SK-N-SH treated with all-trans-retinoic acid at 6 μM for 48 hours (cell line): ENCODE measurements at regions not wholly inside any gene's neighbourhood (a gene's known extent, or its start where the extent isn't known, plus 50 kb on each side); places are given as distances from the start of the nearest gene placed in this dataset.

Source experiments
- ATAC-seq: fragments of 200-7000 bp; cut with Tn5 transposase; 3 replicates; pipeline ENCODE4 v1.9.1; 2020; ENCODE audit warnings: mild to moderate bottlenecking, moderate library complexity
- BACH2 ChIP-seq: fragments of 250-450 bp; sonication (Bioruptor Pico); IDR thresholded peaks from 2 replicates; pipeline ENCODE4 v1.9.0; 2021; ENCODE audit warnings: mild to moderate bottlenecking, borderline replicate concordance
- CREB5 ChIP-seq: fragments of 250-450 bp; sonication (Bioruptor Pico); IDR thresholded peaks from 2 replicates; pipeline ENCODE4 v1.5.1; 2020; ENCODE audit warnings: low read depth, mild to moderate bottlenecking, moderate library complexity
- CSDC2 ChIP-seq: fragments of 250-450 bp; sonication (Bioruptor Pico); IDR thresholded peaks from 2 replicates; pipeline ENCODE4 v1.5.0; 2020; ENCODE audit warnings: mild to moderate bottlenecking, moderate library complexity
- ESRRG ChIP-seq: fragments of 250-450 bp; sonication (Bioruptor Pico); IDR thresholded peaks from 2 replicates; pipeline ENCODE4 v1.6.1; 2021; ENCODE audit warnings: mild to moderate bottlenecking
- GLIS3 ChIP-seq: fragments of 250-450 bp; sonication (Bioruptor Pico); IDR thresholded peaks from 2 replicates; pipeline ENCODE4 v1.5.0; 2020; ENCODE audit warnings: mild to moderate bottlenecking, moderate library complexity
- ISL1 ChIP-seq: fragments of 250-450 bp; sonication (Bioruptor Pico); IDR thresholded peaks from 2 replicates; pipeline ENCODE4 v2.1.2; 2022; ENCODE audit warnings: mild to moderate bottlenecking, moderate library complexity
- PATZ1 ChIP-seq: fragments of 250-450 bp; sonication (Bioruptor Pico); IDR thresholded peaks from 2 replicates; pipeline ENCODE4 v1.8.0; 2020; ENCODE audit warnings: mild to moderate bottlenecking, moderate library complexity, borderline replicate concordance
- POU6F1 ChIP-seq: fragments of 250-450 bp; sonication (Bioruptor Pico); IDR thresholded peaks from 2 replicates; pipeline ENCODE4 v1.8.0; 2021; ENCODE audit warnings: low read depth, mild to moderate bottlenecking, moderate library complexity, borderline replicate concordance
- PPARA ChIP-seq: fragments of 250-450 bp; sonication (Bioruptor Pico); IDR thresholded peaks from 2 replicates; pipeline ENCODE4 v1.5.0; 2020; ENCODE audit warnings: mild to moderate bottlenecking, borderline replicate concordance
- RARB ChIP-seq: fragments of 250-450 bp; sonication (Bioruptor Pico); IDR thresholded peaks from 2 replicates; pipeline ENCODE4 v1.8.0; 2021; ENCODE audit warnings: mild to moderate bottlenecking, moderate library complexity
- SNAI2 ChIP-seq: fragments of 250-450 bp; sonication (Bioruptor Pico); IDR thresholded peaks from 2 replicates; pipeline ENCODE4 v1.5.0; 2020; ENCODE audit warnings: mild to moderate bottlenecking, moderate library complexity
- TCF4 ChIP-seq: fragments of 250-450 bp; sonication (Bioruptor Pico); IDR thresholded peaks from 2 replicates; pipeline ENCODE4 v1.8.0; 2021; ENCODE audit warnings: mild to moderate bottlenecking, moderate library complexity, borderline replicate concordance
- TOX ChIP-seq: fragments of 250-450 bp; sonication (Bioruptor Pico); IDR thresholded peaks from 2 replicates; pipeline ENCODE4 v1.8.0; 2021; ENCODE audit warnings: mild to moderate bottlenecking, moderate library complexity, borderline replicate concordance
- ZC3H10 ChIP-seq: fragments of 250-450 bp; sonication (Bioruptor Pico); IDR thresholded peaks from 2 replicates; pipeline ENCODE4 v1.5.1; 2021; ENCODE audit warnings: mild to moderate bottlenecking, moderate library complexity
- ZFP3 ChIP-seq: fragments of 250-450 bp; sonication (Bioruptor Pico); IDR thresholded peaks from 2 replicates; pipeline ENCODE4 v1.5.0; 2020; ENCODE audit warnings: mild to moderate bottlenecking, moderate library complexity
- ZFP30 ChIP-seq: fragments of 450-650 bp; formaldehyde crosslinking; IDR thresholded peaks from 2 replicates; pipeline ENCODE4 v1.5.0; 2022; ENCODE audit warnings: mild to moderate bottlenecking, moderate library complexity
- ZNF565 ChIP-seq: fragments of 450-650 bp; formaldehyde crosslinking; conservative IDR thresholded peaks from 2 replicates; pipeline ENCODE4 v1.5.0; 2020; ENCODE audit warnings: low read depth, mild to moderate bottlenecking, moderate library complexity
- ZNF70 ChIP-seq: fragments of 450-650 bp; formaldehyde crosslinking; IDR thresholded peaks from 2 replicates; pipeline ENCODE4 v1.5.0; 2020; ENCODE audit warnings: mild to moderate bottlenecking, moderate library complexity
- ZNF8 ChIP-seq: fragments of 450-650 bp; formaldehyde crosslinking; IDR thresholded peaks from 2 replicates; pipeline ENCODE4 v1.5.0; 2020; ENCODE audit warnings: mild to moderate bottlenecking, moderate library complexity
- TF ChIP-seq, protein P1 (sequence below): fragments of 250-450 bp; sonication (Bioruptor Pico); IDR thresholded peaks from 2 replicates; pipeline ENCODE4 v1.5.1; 2021; ENCODE audit warnings: mild to moderate bottlenecking, moderate library complexity
- TF ChIP-seq, protein P2 (sequence below): fragments of 250-450 bp; sonication (Bioruptor Pico); IDR thresholded peaks from 2 replicates; pipeline ENCODE4 v1.5.0; 2020; ENCODE audit warnings: mild to moderate bottlenecking, moderate library complexity

DNA sequence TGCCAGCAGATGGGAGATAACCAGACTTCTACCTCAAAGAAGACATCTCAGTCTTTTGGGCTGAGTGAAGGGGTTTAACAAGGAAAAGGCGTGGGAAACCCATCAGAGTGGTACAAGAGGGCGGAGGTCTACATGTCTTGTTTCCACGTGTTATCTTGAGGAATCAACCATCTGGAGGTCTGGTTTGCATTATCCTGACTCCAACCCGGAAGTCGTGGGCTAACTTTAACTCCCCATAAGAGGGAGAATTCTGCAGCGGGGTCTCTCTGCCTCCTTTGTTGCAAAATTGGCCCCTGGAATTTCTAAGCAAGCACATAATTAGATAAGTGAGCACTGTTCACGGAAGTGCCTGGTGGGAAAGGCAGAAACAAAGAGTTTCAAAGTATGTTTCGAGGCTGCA, 398.7 kb upstream of the C16orf82 start:
- no peak for ATAC-seq

GRCh38 chr16:26672206-26672605, 394.5 kb upstream of the C16orf82 start:
- no peak for ATAC-seq
- TF ChIP-seq POU6F1 (CRISPR knock-in tag) (no peak), TCF4 (CRISPR knock-in tag) (no peak), PPARA (CRISPR knock-in tag) (no peak), ESRRG (CRISPR knock-in tag) (no peak), TOX (CRISPR knock-in tag) (no peak), ZNF8 (CRISPR knock-in tag) (no peak), CREB5 (no peak), GLIS3 (CRISPR knock-in tag) (no peak), RARB (CRISPR knock-in tag) (no peak), ZFP30 (CRISPR knock-in tag) (no peak), ISL1 (CRISPR knock-in tag) (no peak), SNAI2 (no peak), BACH2 (CRISPR knock-in tag) (no peak), ZC3H10 (no peak)
- TF ChIP-seq, protein P1, sequence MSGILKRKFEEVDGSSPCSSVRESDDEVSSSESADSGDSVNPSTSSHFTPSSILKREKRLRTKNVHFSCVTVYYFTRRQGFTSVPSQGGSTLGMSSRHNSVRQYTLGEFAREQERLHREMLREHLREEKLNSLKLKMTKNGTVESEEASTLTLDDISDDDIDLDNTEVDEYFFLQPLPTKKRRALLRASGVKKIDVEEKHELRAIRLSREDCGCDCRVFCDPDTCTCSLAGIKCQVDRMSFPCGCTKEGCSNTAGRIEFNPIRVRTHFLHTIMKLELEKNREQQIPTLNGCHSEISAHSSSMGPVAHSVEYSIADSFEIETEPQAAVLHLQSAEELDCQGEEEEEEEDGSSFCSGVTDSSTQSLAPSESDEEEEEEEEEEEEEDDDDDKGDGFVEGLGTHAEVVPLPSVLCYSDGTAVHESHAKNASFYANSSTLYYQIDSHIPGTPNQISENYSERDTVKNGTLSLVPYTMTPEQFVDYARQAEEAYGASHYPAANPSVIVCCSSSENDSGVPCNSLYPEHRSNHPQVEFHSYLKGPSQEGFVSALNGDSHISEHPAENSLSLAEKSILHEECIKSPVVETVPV (CRISPR knock-in tag) = no peak
- TF ChIP-seq, protein P2, sequence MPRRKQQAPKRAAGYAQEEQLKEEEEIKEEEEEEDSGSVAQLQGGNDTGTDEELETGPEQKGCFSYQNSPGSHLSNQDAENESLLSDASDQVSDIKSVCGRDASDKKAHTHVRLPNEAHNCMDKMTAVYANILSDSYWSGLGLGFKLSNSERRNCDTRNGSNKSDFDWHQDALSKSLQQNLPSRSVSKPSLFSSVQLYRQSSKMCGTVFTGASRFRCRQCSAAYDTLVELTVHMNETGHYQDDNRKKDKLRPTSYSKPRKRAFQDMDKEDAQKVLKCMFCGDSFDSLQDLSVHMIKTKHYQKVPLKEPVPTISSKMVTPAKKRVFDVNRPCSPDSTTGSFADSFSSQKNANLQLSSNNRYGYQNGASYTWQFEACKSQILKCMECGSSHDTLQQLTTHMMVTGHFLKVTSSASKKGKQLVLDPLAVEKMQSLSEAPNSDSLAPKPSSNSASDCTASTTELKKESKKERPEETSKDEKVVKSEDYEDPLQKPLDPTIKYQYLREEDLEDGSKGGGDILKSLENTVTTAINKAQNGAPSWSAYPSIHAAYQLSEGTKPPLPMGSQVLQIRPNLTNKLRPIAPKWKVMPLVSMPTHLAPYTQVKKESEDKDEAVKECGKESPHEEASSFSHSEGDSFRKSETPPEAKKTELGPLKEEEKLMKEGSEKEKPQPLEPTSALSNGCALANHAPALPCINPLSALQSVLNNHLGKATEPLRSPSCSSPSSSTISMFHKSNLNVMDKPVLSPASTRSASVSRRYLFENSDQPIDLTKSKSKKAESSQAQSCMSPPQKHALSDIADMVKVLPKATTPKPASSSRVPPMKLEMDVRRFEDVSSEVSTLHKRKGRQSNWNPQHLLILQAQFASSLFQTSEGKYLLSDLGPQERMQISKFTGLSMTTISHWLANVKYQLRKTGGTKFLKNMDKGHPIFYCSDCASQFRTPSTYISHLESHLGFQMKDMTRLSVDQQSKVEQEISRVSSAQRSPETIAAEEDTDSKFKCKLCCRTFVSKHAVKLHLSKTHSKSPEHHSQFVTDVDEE (CRISPR knock-in tag) = no peak

More for the DNA sequence above, 398.7 kb upstream of the C16orf82 start:
- TF ChIP-seq TCF4 (CRISPR knock-in tag) (peak; percentile 42; the same call in 1 of the 2 replicates), ESRRG (CRISPR knock-in tag) (no peak), CSDC2 (CRISPR knock-in tag) (no peak), PATZ1 (no peak), ZNF70 (no peak)
- TF ChIP-seq, protein P2 (CRISPR knock-in tag) = no peak

- ATAC-seq = no peak
- no peak for TF ChIP-seq ZNF70
- TF ChIP-seq ISL1 (CRISPR knock-in tag) = no peak
- no peak for TF ChIP-seq GLIS3 (CRISPR knock-in tag)
- TF ChIP-seq ZC3H10 = no peak
- TF ChIP-seq RARB (CRISPR knock-in tag) = no peak
- no peak for TF ChIP-seq CSDC2 (CRISPR knock-in tag)
- TF ChIP-seq PATZ1 = no peak
- TF ChIP-seq ZNF565 (CRISPR knock-in tag) = no peak
- TF ChIP-seq, protein P1 (CRISPR knock-in tag) = no peak
- TF ChIP-seq ZFP3 = no peak
Measured at GRCh38 chr16:26673011-26673410, 393.7 kb upstream of the C16orf82 start.
